ENCODE measurements at regions not wholly inside any gene's neighbourhood (a gene's known extent, or its start where the extent isn't known, plus 50 kb on each side); places are given as distances from the start of the nearest gene placed in this dataset.

DNA sequence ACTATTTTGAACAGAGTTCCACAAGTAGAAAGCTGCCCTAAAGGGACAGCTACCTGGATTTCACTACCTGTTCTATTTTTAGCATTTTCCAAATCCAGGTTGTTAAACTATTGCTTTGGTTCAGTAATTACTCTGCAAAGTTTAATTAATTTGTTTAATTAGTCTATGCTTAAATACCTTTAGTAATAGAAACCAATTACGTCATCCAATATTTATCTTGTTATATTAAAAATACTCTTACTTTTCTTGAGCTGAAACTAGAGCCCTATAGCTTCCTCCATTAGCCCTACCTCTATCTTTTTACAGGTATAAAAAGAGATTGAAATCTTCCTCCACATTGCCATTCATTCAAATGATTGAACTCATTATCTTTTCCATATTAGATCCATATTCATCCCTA is 514.6 kb downstream of the DSC3 start:
- TF ChIP-seq POLR2A (IDR thresholded peaks at IDR 0.05) = no peak
- TF ChIP-seq, protein P1, sequence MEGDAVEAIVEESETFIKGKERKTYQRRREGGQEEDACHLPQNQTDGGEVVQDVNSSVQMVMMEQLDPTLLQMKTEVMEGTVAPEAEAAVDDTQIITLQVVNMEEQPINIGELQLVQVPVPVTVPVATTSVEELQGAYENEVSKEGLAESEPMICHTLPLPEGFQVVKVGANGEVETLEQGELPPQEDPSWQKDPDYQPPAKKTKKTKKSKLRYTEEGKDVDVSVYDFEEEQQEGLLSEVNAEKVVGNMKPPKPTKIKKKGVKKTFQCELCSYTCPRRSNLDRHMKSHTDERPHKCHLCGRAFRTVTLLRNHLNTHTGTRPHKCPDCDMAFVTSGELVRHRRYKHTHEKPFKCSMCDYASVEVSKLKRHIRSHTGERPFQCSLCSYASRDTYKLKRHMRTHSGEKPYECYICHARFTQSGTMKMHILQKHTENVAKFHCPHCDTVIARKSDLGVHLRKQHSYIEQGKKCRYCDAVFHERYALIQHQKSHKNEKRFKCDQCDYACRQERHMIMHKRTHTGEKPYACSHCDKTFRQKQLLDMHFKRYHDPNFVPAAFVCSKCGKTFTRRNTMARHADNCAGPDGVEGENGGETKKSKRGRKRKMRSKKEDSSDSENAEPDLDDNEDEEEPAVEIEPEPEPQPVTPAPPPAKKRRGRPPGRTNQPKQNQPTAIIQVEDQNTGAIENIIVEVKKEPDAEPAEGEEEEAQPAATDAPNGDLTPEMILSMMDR (IDR thresholded peaks at IDR 0.05) = no peak

All from body of pancreas (tissue), 4 donors.